DMS53 treated with DMSO at 0.1 percent for 48 hours (cell line): ENCODE measurements at regions not wholly inside any gene's neighbourhood (a gene's known extent, or its start where the extent isn't known, plus 50 kb on each side); places are given as distances from the start of the nearest gene placed in this dataset.
A peak's percentile ranks its signal among the peaks of the same experiment; 100 is the strongest.

Source experiments
- DNase-seq: peaks from one replicate; lab custom pipeline; 2025; ENCODE audit not compliant: unreplicated experiment; lab: John Stamatoyannopoulos, UW

GRCh38 chr3:96169111-96169766 is 645.2 kb upstream of the EPHA6 start:
- DNase-seq: no peak

GRCh38 chr3:96172917-96173316 is 641.5 kb upstream of the EPHA6 start:
- no peak for DNase-seq

DNA sequence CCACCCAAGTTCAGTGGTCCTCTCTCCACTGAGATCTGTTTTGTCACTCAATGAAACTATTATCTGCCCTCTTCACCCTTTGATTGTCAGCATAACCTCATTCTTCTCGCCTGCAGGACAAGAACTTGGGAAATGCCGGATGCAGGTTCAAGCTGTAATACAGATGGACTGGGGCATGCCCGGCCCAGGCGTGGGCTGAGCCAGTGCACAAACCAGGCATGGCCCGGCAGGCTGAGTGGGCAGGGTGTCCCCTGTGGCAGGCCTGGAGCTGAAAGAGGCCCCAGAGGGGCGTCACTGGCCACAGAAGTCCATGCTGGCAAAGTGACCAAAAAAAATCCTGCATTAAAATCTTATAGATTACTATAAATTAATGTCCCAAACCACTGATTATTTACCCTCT is 638.9 kb upstream of the EPHA6 start:
- no peak for DNase-seq

- peak; percentile 20 for DNase-seq
Measured at GRCh38 chr3:96182756-96183155, 631.6 kb upstream of the EPHA6 start.

GRCh38 chr3:96183871-96184270 is 630.5 kb upstream of the EPHA6 start:
- DNase-seq: peak; percentile 28

- DNase-seq: no peak
Measured at GRCh38 chr3:96190024-96190616, 624.3 kb upstream of the EPHA6 start.

DNA sequence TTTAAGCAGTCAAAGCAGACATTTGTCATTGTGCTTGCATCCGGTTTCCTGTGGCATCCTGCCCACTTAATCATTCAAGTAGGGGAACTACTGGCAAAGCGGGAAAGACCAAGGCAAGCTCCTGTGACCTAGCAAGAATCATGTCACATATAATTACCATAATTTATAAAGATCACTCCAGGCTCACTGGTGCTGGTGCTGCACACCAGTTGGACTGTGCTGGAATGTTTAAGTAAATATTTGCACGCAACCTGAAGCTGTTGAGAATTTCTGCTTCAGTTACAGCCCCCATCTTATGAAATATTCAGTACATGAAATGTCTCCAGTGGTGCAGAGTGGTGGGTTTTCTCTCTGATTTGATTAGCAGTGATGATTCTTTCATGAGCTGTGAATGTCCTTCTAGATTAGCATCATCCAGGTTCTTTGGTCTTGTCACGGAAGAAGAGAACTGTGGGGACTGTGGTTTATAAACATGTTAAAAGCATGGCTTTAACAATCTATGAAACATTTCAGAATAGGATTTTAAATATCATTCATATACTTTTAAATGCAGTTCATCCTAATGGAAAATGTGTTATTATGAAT is 621.3 kb upstream of the EPHA6 start:
- peak; percentile 37 for DNase-seq

DNA sequence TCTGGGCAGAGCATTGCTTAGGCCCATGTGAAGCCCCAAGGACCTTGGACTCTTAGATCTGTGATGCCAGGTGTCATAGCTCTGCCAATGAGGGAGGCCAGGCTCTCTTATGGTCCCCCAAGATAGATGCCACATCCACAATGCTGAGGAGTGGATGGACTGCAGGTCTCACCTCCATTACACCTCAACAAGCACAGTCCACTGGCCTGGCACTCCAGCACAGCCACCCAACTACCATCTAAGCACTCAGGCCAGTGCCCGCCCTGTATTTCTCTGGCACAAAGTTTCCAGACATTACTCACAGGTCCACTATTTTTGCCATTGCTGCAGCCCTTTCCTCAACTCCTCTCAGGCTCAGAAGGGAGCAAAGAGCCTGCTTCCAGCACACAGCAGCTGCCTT is 613.5 kb upstream of the EPHA6 start:
- DNase-seq: no peak

DNA sequence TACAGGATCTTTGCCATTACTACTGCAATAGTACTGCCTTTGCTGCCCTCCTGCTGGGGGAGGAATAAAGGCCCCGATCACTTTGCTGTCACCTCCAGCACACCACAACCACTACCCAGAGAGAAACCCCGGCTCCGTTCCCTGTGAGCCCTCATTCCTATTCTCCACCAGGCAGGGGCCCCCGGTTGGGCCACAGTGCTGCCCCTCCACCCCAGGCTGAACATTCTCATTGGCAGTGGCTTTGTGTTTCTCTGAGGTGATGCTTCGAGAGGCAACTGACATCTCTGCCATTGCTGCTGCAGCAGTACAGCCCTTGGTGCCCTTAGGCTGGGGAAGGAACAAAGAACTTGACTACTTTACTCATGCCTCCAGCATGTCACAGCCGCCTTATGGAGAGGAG is 612.9 kb upstream of the EPHA6 start:
- no peak for DNase-seq

- no peak for DNase-seq
Measured at GRCh38 chr3:96202181-96202580, 612.2 kb upstream of the EPHA6 start.

GRCh38 chr3:96209699-96210098 is 604.7 kb upstream of the EPHA6 start:
- peak; percentile 47 for DNase-seq

GRCh38 chr3:96213393-96213792 is 601.0 kb upstream of the EPHA6 start:
- no peak for DNase-seq

DNA sequence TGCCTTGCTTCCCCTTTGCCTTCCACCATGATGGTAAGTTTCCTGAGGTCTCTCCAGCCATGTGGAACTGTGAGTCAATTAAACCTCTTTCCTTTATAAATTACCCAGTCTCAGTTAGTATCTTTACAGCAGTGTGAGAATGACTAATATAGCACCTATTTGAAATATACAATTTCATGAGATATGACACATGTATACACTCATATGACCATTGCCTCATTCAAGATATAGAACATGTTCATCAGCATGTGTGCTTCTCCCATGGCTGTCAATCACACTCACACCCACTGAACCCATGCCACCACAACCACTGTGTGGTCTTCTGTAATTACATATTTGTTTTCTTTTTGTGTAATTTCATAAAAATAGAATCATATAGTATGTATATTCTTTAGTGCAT is 599.5 kb upstream of the EPHA6 start:
- DNase-seq: no peak

DNA sequence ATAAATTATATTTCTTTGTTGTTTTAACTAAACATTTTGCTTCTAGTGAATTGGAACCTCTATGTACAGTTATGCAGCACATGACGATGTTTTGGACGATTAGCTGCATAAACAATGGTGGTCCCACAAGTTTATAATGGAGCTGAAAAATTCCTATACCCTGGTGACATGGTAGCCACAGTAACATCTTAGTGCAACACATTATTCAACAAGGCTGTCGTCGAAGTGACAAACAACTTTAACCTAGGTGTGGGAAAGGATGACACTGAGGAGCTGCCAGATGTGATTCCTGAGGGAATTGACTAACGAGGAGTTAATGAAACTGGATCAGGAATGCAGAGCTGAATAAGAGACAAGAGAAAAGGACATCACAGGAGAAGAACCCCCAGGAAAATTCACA is 588.9 kb upstream of the EPHA6 start:
- no peak for DNase-seq

- DNase-seq: no peak
Measured at GRCh38 chr3:96233679-96234078, 580.7 kb upstream of the EPHA6 start.

DNA sequence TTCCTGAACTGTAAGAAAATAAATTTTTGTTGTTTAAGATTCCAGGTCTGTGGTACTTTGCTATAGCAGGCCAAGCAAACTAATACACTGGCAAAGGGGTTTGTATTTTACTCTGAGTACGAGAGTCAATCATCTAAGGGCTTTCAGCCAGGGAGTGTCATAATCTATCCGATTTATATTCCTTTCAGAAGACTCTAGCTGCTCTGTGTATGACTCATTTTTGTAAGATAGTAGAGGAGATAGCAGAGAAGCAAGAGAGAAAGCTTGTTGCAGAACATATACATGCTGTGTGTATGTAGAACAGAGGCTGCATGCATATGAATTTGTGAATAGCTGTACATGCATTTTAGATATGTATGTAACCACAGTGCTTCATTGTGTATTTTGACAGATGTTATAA is 577.9 kb upstream of the EPHA6 start:
- DNase-seq: no peak

DNA sequence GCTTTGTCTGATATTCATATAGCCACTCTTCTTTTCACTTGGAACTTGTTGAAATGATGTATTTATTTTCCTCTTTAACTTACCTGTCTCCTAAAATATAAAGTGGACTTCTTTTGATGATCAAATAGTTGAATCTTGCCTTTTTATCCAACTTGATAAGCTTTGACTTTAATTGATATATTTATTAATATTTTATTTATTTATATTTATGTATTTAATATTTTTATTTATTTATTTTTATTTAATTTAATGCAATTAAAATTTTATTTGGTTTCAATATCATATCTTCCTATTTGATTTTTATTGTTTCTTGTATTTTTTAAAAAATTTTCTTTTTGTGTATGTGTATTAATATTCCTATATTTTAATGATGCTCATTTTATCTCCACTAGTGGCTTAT is 555.1 kb upstream of the EPHA6 start:
- no peak for DNase-seq

DNA sequence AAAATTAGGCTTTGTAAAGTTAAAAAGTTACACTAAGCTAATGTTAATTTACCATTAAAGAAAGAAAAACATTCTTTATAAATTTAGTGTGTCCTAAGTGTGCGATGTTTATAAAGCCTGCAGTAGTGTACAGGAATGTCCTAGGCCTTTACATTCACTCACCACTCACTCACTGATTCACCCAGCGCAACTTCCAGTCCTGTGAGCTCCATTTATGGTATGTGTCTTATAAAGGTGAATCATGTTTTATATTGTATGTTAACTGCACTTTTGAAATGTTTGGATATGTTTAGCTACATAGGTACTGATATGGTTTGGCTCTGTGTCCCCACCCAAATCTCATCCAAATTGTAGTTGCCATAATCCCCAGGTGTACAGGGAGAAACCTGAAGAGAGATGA is 549.7 kb upstream of the EPHA6 start:
- no peak for DNase-seq

DNA sequence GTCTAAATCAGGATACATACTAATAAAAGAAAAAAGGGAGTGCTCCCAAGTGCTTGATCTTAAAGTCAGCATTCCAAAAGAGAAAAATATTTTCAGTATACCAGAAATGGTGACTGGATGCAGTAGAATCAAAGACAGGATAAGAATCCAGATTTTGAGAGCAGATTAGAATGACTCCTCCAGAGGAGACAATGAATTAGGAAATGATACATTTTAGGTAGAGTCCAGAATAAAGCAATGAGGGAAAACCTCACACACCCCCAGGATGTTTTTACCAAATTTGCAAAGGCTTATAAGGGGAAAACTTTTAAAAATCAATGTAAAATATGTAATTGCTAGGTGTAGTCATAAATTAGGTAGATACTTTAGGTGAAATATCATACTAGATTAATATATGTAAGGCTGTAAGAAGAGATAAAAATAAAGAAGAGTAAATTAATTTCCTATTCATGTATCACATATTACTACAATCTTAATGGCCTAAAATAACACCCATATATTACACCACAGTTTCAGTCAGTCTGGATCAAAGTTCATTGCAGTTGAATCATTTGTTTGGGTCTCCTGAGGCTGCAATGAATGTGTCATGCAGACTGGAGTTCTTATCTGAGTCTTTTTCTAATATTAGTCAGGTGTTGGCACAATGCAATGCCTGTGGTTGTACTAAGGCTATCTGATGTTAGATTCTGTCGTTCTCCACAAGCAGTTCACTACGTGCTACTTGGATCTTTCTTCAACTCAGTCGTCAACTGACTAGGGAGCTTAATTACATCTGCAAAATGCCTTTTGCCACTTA is 547.8 kb upstream of the EPHA6 start:
- DNase-seq: no peak

- no peak for DNase-seq
Measured at GRCh38 chr3:96267577-96267976, 546.8 kb upstream of the EPHA6 start.

GRCh38 chr3:96294143-96294542 is 520.3 kb upstream of the EPHA6 start:
- DNase-seq: no peak

DNA sequence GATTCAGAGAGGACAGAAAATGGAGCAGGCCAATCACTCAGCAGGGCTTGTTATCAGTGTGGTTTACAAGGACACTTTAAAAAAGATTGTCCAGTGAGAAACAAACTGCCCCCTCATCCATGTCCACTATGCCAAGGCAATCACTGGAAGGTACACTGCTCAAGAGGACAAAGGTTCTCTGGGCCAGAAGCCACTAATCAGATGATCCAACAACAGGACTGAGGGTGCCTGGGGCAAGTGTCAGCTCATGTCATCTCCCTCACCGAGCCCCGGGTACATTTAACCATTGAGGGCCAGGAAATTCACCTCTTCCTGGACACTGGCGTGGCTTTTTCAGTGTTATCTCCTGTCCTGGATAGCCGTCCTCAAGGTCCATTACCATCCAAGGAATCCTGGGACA is 513.7 kb upstream of the EPHA6 start:
- no peak for DNase-seq
